HL-60 (cell line): ENCODE measurements at regions not wholly inside any gene's neighbourhood (a gene's known extent, or its start where the extent isn't known, plus 50 kb on each side); places are given as distances from the start of the nearest gene placed in this dataset.
"Not testable (repeated sequence)": the region's sequence is repeated elsewhere in the genome, so short reads cannot be mapped to it uniquely, and the experiment has no call there.

ENCODE experiments used
- DNase-seq, 2 experiments: peaks; one replicate each; pipeline ENCODE4 v3.0.0-alpha.2; 2010 to 2020; ENCODE audit warnings: low read depth in 1 of 2, low spot score in 1 of 2
- H3K27ac ChIP-seq: fragments of 250-450 bp; sonication (Bioruptor Pico); replicated peaks from 2 replicates; pipeline ENCODE4 v1.5.1; 2020; ENCODE audit warnings: mild to moderate bottlenecking, moderate library complexity
- H3K27me3 ChIP-seq: fragments of 250-450 bp; sonication (Bioruptor Pico); 2 replicates; pipeline ENCODE4 v1.5.1; 2021; ENCODE audit warnings: mild to moderate bottlenecking, moderate library complexity; ENCODE audit not compliant: insufficient read depth, poor library complexity, severe bottlenecking
- H3K4me3 ChIP-seq: replicated peaks from 2 replicates; pipeline ENCODE4 v1.5.1; 2011; ENCODE audit warnings: mild to moderate bottlenecking, control low read depth, low read length; ENCODE audit not compliant: insufficient read depth
- CTCF ChIP-seq: IDR thresholded peaks from one replicate; pipeline ENCODE4 v1.5.1; 2011; ENCODE audit warnings: low read length, control low read depth, inconsistent platforms; ENCODE audit not compliant: insufficient read depth
- GABPA ChIP-seq: IDR thresholded peaks from 2 replicates; pipeline ENCODE4 v1.6.1; 2012; ENCODE audit warnings: low read depth
- POLR2AphosphoS5 ChIP-seq: IDR thresholded peaks from 2 replicates; pipeline ENCODE4 v1.6.1; 2012; ENCODE audit warnings: low read depth
- SPI1 ChIP-seq: IDR thresholded peaks from 2 replicates; pipeline ENCODE4 v1.6.1; 2012; ENCODE audit warnings: low read depth, mild to moderate bottlenecking, borderline replicate concordance
- TF ChIP-seq, protein P1 (sequence below): IDR thresholded peaks from 2 replicates; pipeline ENCODE4 v1.6.1; 2012; ENCODE audit warnings: low read depth; ENCODE audit not compliant: insufficient replicate concordance

- H3K27me3 ChIP-seq, result no peaks in the 10 kb centered on the region
- TF ChIP-seq CTCF (no peak), POLR2AphosphoS5 (no peak)
- DNase-seq, result no peak
- H3K27ac ChIP-seq, result no peak overlapping the region
- H3K4me3 ChIP-seq, result no peak overlapping the region
These were observed 1169.0 kb downstream of the REEP3 start for GRCh38 chr10:64690194-64690593.

DNA sequence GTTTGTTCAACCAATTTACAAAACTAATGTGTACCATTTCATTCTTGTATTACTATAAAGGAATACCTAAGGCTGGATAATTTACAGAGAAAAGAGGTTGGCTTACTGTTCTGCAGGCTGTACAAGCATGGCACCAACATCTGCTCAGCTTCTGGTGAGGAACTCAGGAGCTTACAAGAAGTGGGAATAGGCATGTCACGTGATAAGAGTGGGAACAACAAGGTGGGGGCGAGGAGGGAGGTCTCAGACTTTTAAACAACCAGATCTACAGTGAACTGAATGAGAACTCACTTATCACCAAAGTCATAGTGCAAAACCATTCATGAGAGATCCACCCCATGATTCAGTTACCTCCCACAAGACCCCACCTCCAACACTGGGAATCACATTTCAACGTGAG is 1178.0 kb downstream of the REEP3 start:
- DNase-seq, result no peak
- Histone ChIP-seq H3K4me3 (no peak overlapping the region), H3K27ac (no peak overlapping the region), H3K27me3 (no peaks in the 10 kb centered on the region)
- TF ChIP-seq CTCF (no peak), SPI1 (no peak), GABPA (no peak)
- TF ChIP-seq, protein P1, sequence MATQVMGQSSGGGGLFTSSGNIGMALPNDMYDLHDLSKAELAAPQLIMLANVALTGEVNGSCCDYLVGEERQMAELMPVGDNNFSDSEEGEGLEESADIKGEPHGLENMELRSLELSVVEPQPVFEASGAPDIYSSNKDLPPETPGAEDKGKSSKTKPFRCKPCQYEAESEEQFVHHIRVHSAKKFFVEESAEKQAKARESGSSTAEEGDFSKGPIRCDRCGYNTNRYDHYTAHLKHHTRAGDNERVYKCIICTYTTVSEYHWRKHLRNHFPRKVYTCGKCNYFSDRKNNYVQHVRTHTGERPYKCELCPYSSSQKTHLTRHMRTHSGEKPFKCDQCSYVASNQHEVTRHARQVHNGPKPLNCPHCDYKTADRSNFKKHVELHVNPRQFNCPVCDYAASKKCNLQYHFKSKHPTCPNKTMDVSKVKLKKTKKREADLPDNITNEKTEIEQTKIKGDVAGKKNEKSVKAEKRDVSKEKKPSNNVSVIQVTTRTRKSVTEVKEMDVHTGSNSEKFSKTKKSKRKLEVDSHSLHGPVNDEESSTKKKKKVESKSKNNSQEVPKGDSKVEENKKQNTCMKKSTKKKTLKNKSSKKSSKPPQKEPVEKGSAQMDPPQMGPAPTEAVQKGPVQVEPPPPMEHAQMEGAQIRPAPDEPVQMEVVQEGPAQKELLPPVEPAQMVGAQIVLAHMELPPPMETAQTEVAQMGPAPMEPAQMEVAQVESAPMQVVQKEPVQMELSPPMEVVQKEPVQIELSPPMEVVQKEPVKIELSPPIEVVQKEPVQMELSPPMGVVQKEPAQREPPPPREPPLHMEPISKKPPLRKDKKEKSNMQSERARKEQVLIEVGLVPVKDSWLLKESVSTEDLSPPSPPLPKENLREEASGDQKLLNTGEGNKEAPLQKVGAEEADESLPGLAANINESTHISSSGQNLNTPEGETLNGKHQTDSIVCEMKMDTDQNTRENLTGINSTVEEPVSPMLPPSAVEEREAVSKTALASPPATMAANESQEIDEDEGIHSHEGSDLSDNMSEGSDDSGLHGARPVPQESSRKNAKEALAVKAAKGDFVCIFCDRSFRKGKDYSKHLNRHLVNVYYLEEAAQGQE, result no peak

DNA sequence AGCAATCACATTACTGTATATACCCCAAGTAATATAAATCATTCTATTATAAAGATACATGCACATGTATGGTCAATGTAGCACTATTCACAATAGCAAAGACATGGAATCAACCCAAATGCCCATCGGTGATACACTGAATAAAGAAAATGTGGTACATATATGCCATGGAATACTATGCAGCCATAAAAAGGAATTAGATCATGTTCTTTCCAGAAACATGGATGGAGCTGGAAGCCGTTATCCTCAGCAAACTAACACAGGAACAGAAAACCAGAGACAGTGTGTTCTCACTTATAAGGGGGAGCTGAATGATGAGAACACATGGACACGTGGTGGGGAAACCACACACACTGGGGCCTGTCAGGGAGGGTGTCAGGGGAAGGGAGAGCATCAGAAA is 1180.9 kb downstream of the REEP3 start:
- not testable (repeated sequence) for DNase-seq, H3K27me3 ChIP-seq, H3K4me3 ChIP-seq, H3K27ac ChIP-seq

GRCh38 chr10:64708884-64709681 is 1187.9 kb downstream of the REEP3 start:
- Histone ChIP-seq H3K27me3 (no peaks in the 10 kb centered on the region), H3K4me3 (no peak overlapping the region), H3K27ac (no peak overlapping the region)
- TF ChIP-seq SPI1 (no peak), CTCF (no peak), POLR2AphosphoS5 (no peak)
- no peak for DNase-seq

DNA sequence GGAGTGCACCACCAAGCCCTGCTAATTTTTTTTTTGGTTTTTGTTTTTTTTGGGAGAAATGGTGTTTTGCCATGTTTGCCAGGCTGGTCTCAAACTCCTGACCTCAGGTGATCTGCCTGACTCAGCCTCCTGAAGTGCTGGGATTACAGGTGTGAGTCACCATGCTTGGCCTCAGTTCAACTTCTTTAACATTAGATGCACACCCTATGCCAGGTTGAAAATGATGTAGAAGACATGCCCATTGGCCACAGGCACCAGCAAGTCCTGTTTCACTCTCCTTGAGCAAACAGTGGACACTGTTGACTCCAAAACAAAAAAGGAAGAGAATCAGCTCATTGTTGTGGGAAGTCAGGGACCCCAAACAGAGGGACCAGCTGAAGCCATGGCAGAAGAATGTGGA is 1205.3 kb downstream of the REEP3 start:
- no peak for DNase-seq
- Histone ChIP-seq H3K4me3 (no peak overlapping the region), H3K27me3 (no peaks in the 10 kb centered on the region), H3K27ac (no peak overlapping the region)
- TF ChIP-seq GABPA, result no peak
- TF ChIP-seq POLR2AphosphoS5, result no peak
- TF ChIP-seq, protein P1, result no peak
- no peak for TF ChIP-seq CTCF
- no peak for TF ChIP-seq SPI1
